PC-3 (cell line): ENCODE measurements at regions not wholly inside any gene's neighbourhood (a gene's known extent, or its start where the extent isn't known, plus 50 kb on each side); places are given as distances from the start of the nearest gene placed in this dataset.
"Not testable (repeated sequence)": the region's sequence is repeated elsewhere in the genome, so short reads cannot be mapped to it uniquely, and the experiment has no call there.

Experiments
- ATAC-seq: fragments of 200-7000 bp; cut with Tn5 transposase; 2 replicates; pipeline ENCODE4 v1.9.1; 2020; ENCODE audit warnings: mild to moderate bottlenecking, moderate library complexity
- BruUV-seq: library from RNA; stranded (reverse); fragments of 400-500 nt; replicated peaks from 2 replicates; lab custom pipeline; 2021; lab: Mats Ljungman, UMichigan
- CTCF ChIA-PET: fragments of 300-600 bp; sonication (Branson Sonifier 250); formaldehyde crosslinking; loops from one replicate; lab custom pipeline; 2022; ENCODE audit warnings: antibody characterized with exemption; lab: Charles Lee
- POLR2A ChIA-PET: fragments of 300-600 bp; sonication (Branson Sonifier 250); formaldehyde crosslinking; loops from one replicate; lab custom pipeline; 2022; ENCODE audit warnings: antibody characterized with exemption; ENCODE audit not compliant: unreplicated experiment; lab: Charles Lee
- DNase-seq: peaks from one replicate; pipeline ENCODE4 v3.0.0-alpha.2; 2015
- H2AFZ ChIP-seq: fragments of 300-600 bp; sonication (generic); 2 replicates; pipeline ENCODE4 v1.6.0; 2016; ENCODE audit warnings: antibody characterized with exemption, low read length
- H3F3A ChIP-seq: fragments of 300-600 bp; sonication (generic); one replicate; pipeline ENCODE4 v1.6.0; 2017; ENCODE audit warnings: antibody characterized with exemption, low read length, control low read depth, mild to moderate bottlenecking; ENCODE audit not compliant: unreplicated experiment
- H3K27ac ChIP-seq: fragments of 300-600 bp; sonication (generic); 2 replicates; pipeline ENCODE4 v1.5.1; 2016; ENCODE audit warnings: mild to moderate bottlenecking, low read length
- H3K27me3 ChIP-seq: fragments of 300-600 bp; sonication (generic); 2 replicates; pipeline ENCODE4 v1.6.1; 2016; ENCODE audit warnings: low read length, mixed read lengths
- H3K36me3 ChIP-seq: fragments of 300-600 bp; sonication (generic); 2 replicates; pipeline ENCODE4 v1.6.1; 2016; ENCODE audit warnings: low read depth, mixed run types, low read length, mixed read lengths
- H3K4me1 ChIP-seq: fragments of 300-600 bp; sonication (generic); 2 replicates; pipeline ENCODE4 v1.5.1; 2016; ENCODE audit warnings: low read length; ENCODE audit not compliant: insufficient read depth
- H3K4me2 ChIP-seq: fragments of 300-600 bp; sonication (generic); 2 replicates; pipeline ENCODE4 v1.6.0; 2016; ENCODE audit warnings: low read length
- H3K4me3 ChIP-seq: fragments of 300-600 bp; sonication (generic); 2 replicates; pipeline ENCODE4 v1.5.1; 2016; ENCODE audit warnings: mild to moderate bottlenecking, low read length, mixed read lengths
- H3K79me2 ChIP-seq: fragments of 300-600 bp; sonication (generic); 2 replicates; pipeline ENCODE4 v1.6.1; 2017; ENCODE audit warnings: low read length, mixed read lengths
- H3K9ac ChIP-seq: fragments of 300-600 bp; sonication (generic); 2 replicates; pipeline ENCODE4 v1.6.0; 2016; ENCODE audit warnings: mild to moderate bottlenecking, low read length
- H3K9me2 ChIP-seq: fragments of 300-600 bp; sonication (generic); replicated peaks from 2 replicates; pipeline ENCODE4 v1.6.1; 2016; ENCODE audit warnings: mixed run types, low read length, mixed read lengths
- H3K9me3 ChIP-seq: fragments of 300-600 bp; sonication (generic); 2 replicates; pipeline ENCODE4 v1.6.1; 2016; ENCODE audit warnings: low read length, mixed read lengths
- H4K20me1 ChIP-seq: fragments of 300-600 bp; sonication (generic); 2 replicates; pipeline ENCODE4 v1.6.1; 2016; ENCODE audit warnings: low read length, mixed read lengths
- intact Hi-C: fragments of 100-400 bp; cut with micrococcal nuclease; formaldehyde crosslinking; loops from 2 replicates; pipeline ENCODE4 v1.9.0; 2023

GRCh38 chr14:19344689-19345088 lies 89.5 kb downstream of the POTEG start:
- DNase-seq, H3K9me2 ChIP-seq, BruUV-seq, H3K9me3 ChIP-seq, H3K27ac ChIP-seq, H3K79me2 ChIP-seq, POLR2A ChIA-PET, CTCF ChIA-PET, H3K27me3 ChIP-seq, H4K20me1 ChIP-seq, H3K9ac ChIP-seq, intact Hi-C loops, H3F3A ChIP-seq, H3K4me1 ChIP-seq, H3K36me3 ChIP-seq: not testable (repeated sequence)
- H3K4me3 ChIP-seq: peak overlapping the region; percentile 38; the same call in 1 of the 2 replicates
- H3K4me2 ChIP-seq: peak overlapping the region; percentile 67
- ATAC-seq: peak; percentile 76
- peak overlapping the region; percentile 68; the same call in 1 of the 2 replicates for H2AFZ ChIP-seq

DNA sequence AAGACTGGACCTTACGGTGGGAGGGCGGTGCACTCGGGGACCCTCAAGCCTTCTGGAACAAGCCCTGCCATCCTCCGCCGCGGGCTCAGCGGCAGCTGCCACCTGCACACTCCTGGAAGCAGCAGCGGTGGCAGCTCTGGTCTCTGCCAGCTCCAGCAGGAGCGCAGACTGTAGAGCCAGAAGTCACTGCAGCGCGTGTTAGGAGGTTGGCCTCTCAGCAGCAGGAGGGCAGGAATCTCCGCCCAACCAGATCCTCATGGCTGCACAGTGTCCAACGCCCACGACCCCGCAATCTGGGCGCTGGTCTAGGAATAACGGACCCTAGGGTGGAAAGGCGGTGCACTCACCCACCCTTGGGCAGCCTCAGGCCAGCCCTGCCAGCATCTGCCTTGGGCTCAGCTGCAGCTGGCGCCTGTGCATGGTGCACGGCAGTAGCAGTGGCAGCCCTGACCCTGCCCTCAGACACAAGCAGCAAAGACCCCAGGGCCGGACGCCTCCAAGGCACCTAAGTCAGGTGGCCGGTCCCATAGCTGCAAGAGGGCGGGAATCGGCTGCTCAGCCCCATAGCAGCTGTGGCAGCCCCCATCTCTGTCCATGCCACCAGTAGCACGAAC lies 88.7 kb downstream of the POTEG start:
- H3K9me3 ChIP-seq, H3K36me3 ChIP-seq, H3F3A ChIP-seq, CTCF ChIA-PET, BruUV-seq, H3K27ac ChIP-seq, intact Hi-C loops, H4K20me1 ChIP-seq, H3K4me3 ChIP-seq, H3K79me2 ChIP-seq, H3K27me3 ChIP-seq, H3K4me1 ChIP-seq, H3K4me2 ChIP-seq, H3K9me2 ChIP-seq, H2AFZ ChIP-seq, H3K9ac ChIP-seq, POLR2A ChIA-PET, DNase-seq: not testable (repeated sequence)
- peak; percentile 31 for ATAC-seq

DNA sequence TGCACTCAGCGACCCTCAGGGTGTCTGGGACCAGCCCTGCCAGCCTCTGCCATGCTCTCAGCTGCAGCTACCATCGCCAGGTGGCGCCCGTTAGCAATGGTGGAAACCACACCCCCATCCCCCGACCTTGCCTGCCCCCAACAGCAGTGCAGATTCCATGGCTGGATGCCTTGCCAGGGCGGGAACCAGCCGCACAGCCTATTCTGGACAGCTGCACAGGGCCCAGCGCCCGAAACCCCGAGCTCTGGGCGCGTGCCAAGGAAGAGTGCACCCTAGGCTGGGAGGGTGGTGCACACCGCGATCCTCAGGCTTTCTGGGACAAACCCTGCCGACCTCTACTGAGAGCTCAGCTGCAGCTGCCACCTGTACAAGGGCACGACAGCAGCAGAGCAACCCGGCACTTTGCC lies 88.1 kb downstream of the POTEG start:
- H3K36me3 ChIP-seq, POLR2A ChIA-PET, H4K20me1 ChIP-seq, H3F3A ChIP-seq, H3K9me2 ChIP-seq, H3K4me3 ChIP-seq, H3K27me3 ChIP-seq, H3K9ac ChIP-seq, intact Hi-C loops, H3K4me1 ChIP-seq, BruUV-seq, CTCF ChIA-PET, H3K27ac ChIP-seq, H2AFZ ChIP-seq, H3K79me2 ChIP-seq, H3K9me3 ChIP-seq: not testable (repeated sequence)
- DNase-seq (peak; percentile 3), ATAC-seq (peak; percentile 86)
- H3K4me2 ChIP-seq: peak overlapping the region; percentile 48; the same call in 1 of the 2 replicates

DNA sequence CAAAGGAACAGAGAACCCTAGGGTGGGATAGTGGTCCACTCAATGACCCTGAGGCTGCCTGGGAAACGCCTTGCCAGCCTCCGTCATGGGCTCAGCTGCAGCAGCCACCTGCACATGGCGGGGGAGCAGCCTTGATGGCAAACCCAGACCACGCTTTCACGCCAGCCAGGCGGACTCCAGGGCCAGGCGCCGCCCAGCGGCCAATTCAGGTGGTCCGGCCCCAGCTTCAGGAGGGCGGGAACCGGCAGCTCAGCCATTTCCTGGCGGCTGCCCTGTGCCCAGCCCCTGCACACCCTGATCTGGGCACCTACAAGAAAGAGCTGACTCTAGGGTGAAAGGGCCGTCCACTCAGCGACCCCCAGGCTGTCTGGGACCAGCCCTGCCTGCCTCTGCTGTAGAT lies 87.5 kb downstream of the POTEG start:
- H3K27ac ChIP-seq, H3K79me2 ChIP-seq, H3F3A ChIP-seq, CTCF ChIA-PET, BruUV-seq, DNase-seq, H3K9ac ChIP-seq, H4K20me1 ChIP-seq, H3K4me1 ChIP-seq, POLR2A ChIA-PET, H3K9me2 ChIP-seq, H3K36me3 ChIP-seq, H3K9me3 ChIP-seq, H2AFZ ChIP-seq, H3K4me3 ChIP-seq, intact Hi-C loops, H3K4me2 ChIP-seq, H3K27me3 ChIP-seq: not testable (repeated sequence)
- peak; percentile 3 for ATAC-seq

DNA sequence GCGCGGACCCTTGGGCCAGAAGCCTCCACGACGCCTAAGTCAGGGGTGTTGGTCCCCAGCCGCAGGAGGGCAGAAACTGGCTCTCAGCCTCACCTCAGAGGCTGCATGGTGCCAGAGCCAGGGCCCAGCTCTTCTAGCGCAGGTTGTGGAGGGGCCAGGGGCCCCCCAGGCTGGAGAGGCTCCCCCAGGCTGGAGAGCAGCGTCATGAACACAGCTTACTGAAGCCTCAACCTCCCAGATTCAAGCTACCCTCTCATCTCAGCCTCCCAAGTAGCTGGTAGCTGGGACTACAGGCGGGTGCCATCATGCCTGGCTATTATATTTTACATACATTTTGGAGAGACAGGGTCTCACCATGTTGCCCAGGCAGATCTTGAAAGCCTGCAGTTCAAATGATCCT lies 87.0 kb downstream of the POTEG start:
- not testable (repeated sequence) for H3K79me2 ChIP-seq

More for the DNA sequence above, 87.0 kb downstream of the POTEG start:
- H3K4me2 ChIP-seq, H3K9ac ChIP-seq, BruUV-seq, DNase-seq, H3K27me3 ChIP-seq, H3K4me3 ChIP-seq, ATAC-seq, H2AFZ ChIP-seq, intact Hi-C loops, H3K9me2 ChIP-seq, CTCF ChIA-PET, H3K36me3 ChIP-seq, H3K4me1 ChIP-seq, H4K20me1 ChIP-seq, H3F3A ChIP-seq, H3K9me3 ChIP-seq, POLR2A ChIA-PET, H3K27ac ChIP-seq: not testable (repeated sequence)
